Activated T-helper 1 cell treated with anti-CD3 and anti-CD28 coated beads, Interleukin-2, amount 50 U/mL, for 16 hours (primary cell): ENCODE measurements at regions not wholly inside any gene's neighbourhood (a gene's known extent, or its start where the extent isn't known, plus 50 kb on each side); places are given as distances from the start of the nearest gene placed in this dataset.

Source experiments
- DNase-seq, 2 donors: peaks; one replicate each; pipeline ENCODE4 v3.0.0-alpha.2; 2020; ENCODE audit warnings: low read depth in 1 of 2, low spot score in 1 of 2

DNA sequence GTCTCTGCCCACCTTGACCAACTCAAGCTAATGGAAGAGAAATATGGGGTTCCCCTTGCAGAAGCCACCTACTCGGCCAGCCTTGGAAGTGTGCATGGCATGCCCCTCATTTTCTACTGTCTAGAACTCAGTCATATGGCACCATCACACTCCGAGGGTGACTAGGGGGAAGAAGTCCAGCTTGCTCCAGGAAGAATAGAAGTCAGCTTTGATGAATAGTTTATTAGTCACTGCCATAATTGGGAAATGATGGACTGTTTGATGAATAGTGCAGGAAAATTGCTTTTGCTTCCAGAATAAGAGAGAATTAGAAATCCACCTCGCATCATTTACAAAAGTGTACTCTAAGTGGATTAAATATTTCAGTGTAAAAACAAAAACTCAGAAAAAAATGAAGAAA is 1030.6 kb downstream of the VRK1 start:
- DNase-seq, result no peak

DNA sequence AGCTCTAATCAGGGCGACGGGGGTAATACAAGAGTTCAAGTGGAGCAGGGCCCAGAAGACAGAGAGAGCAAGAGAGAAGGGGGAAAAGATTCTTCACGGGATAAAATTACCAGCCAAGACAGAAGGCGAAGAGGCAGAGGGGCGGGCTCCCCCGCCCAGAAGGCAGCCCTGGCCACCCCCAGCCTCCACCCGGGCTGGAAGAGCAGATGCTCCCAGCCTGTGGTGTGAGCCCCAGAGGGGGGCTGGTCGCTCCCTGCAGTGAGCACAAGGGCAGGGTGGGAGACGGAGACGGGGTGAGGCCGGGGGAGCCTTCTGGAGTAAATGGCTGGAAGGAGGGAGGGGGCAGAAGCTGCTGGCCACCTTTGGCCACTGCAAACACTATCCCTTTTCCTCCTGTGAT is 1035.6 kb downstream of the VRK1 start:
- no peak for DNase-seq

DNA sequence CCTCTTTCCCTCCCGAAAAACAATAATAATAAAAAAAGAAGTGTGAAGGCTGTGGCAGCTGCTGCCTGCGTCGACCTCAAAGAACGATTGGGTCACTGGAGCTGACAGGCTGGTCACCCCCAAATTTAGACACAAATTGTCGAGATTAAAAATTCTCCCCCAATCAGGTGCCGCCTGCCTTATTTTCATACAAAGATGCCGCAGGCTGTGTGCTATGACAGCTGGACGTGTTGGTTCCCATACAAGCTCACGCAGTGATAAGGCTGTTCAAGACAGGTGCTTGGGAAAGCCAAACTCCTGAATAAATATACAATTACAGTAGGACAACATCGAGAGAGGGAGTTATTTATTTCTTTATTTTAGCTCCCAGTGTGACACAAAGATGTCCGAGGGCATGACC is 1041.8 kb downstream of the VRK1 start:
- no peak for DNase-seq

DNA sequence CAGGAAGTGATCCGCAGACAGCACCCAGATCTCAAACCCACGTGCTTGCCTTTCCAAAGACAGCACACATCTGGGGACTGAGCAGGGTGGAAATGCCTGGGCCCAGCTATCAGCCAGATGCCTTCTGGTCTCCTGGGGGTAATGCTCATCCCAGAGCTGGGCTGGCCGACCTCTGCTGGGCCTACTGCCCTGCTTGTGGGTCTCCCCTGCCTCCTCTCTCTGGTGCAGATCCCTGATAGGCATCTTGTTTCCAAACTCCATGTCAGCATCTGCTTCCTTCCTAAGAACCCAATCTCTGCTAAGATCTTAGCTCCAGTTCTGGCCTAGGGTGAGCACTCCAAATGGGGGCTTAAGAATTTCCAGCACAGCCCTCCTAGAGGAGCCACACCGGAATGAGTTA is 1043.0 kb downstream of the VRK1 start:
- no peak for DNase-seq

DNA sequence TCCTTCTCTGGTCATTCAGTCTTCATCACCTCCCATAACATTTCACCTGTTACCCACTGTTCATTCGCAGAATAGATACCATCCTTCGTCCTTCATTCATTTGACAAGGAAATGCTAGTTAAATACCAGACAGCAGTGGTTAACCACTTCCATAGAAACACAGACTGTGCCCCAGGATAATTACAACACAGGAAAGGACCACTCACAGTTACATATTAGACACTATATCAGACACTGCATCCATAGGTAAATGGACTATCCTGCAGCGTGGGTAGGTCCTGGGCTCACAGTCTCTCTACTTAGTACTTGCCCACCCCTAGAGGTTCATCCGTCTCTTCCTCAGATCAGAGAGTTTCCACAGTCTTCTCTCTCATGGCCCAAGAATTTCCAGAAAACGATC is 1044.6 kb downstream of the VRK1 start:
- no peak for DNase-seq

DNA sequence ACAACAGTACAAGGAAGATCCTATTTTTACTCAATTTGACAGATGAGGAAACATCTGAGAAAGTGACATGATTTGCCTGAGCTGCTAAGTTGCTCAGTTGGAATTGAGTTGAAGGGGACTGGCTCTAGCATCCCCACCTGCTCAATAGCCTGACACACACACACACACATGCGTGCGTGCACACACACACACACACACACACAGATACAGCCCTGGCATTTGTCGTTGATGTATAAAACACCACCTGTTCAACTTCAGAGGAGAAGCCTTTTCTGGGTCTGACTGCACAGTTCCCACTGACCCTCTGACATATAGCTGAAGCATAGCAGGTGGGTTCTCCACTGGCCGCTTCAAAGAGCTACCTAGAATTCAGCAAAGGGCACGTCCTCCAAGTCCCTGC is 1045.9 kb downstream of the VRK1 start:
- DNase-seq, result no peak

DNA sequence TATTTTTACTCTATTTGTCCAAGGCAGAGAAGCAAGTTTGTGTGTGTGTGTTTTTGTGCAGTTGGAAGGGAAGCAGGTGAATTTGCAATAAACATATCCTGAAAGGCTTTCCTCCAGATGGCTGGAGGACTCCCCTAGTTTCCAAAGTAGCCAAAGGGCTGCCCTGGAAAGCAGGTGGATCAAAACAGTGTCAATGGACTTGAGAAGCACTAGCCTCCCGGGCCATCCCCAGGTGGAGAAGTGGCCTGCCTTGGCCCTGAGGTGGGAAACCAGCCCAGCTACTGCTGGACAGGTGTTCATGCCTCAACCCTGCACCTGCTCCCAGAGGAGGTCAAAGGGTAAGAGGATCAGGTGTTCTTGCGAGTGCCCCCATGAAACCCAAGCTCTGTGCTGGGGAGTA is 1046.9 kb downstream of the VRK1 start:
- no peak for DNase-seq

DNA sequence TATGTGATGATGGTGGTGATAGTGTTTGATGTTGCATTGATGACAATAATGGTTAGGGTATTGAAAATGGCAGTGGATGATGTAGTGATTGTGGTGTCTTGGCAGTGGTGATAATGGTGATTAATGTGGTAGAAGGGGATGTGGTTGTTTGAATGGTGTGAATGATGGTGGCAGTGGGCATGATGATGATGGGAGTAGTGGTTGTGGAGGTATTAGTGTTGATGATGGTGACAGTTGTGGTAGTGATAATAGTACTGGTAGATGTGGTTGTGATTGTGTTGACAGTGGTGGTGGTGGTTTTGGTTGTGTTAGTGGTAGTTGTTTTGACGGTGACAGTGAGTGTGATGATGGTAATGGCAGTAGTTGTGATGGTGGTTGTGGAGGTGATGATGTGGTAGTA is 1049.0 kb downstream of the VRK1 start:
- no peak for DNase-seq

DNA sequence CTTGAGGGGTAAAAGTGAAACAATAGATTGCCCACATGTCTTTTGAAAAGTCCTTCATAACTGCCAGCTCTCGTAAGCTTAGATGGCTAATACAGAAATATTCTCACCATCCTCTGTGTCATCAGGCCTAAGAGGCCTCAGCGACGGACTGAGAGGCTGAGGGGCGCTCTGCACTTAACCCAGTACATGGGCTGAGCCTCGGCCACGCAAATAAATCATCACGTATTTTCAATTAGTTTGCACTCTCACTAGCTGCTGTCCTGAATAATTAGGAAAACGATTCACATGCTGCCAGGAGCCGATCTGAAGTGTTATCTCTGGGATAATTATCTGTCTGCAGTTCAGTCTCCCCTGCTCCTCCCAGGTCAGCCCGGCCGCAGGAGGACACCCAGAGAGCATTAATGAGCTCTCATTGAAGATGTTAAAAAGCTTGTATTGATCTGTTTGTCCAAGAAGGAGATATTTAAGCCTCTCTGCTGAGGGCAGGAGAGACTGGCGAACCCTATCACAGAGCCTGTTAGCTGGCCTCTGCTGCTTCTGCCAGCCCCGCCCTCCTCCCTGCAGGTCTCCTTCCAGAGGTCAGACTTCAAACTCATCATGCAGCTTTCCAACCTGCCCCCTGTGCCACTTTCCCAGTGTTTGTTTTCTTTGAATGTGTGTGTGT is 1051.3 kb downstream of the VRK1 start:
- no peak for DNase-seq

DNA sequence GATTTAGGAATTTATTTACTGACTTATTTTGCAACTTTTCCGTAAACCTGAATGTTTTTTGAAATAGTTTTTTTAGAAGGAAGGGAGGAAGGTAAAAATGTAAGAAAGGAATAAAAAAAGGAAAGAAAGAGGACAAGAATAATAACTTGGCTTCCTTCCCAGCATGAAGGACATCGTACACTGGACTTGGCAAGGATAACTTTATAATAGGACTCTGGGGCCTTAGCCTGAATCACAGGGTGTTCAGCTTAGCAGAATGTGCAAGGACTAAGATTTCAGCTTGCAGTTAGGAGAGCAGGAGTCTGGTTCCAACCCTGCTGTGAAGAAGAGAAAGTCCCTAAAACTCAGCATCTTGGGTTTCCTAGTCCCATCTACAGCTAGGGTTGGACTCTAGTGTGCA is 1053.3 kb downstream of the VRK1 start:
- DNase-seq, result no peak

DNA sequence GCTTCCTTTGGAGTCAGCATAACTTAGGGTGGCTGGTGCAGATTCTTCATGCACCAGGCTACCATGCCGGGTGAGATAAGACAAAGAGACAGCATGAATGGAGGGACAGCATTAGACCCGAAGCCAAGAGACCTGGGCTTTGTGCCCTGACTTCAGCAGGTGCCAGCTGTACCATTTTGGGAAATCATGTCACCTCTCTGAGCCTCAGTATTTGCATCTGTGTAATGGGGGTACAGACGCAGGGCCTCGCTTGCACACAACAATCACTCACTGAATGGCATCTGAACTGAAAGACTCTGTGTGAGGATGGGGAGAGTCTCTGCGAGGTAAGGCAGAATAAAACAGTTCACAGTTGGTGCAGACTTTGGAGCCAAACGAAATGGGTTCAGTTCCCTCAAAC is 1053.7 kb downstream of the VRK1 start:
- no peak for DNase-seq

DNA sequence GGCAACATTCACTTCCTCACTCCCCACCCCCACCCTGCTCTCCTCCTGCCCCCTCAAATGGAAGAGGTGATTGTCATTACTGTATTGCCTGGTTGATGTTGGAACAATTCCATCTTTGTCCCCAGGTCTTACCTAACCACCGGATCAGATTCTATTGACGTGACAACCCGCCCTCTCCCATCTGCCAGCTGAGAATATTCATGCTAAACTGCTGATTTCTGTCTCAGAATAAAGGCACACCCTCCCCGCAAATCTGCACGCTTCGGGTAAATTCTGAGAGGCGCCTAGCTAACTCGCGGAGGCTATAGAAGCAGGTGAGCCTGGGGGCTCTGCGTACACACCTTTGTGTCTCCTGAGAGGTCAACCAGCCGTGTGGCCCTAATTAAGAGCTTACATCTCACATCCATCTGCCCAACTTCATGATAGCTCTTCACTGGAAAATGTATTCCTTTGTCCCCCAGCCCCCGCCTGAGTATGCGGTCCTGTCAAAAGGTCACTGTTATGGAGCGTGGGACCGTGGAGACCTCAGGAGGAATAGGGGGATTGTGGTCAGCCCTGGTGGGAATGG is 1054.3 kb downstream of the VRK1 start:
- DNase-seq, result no peak

DNA sequence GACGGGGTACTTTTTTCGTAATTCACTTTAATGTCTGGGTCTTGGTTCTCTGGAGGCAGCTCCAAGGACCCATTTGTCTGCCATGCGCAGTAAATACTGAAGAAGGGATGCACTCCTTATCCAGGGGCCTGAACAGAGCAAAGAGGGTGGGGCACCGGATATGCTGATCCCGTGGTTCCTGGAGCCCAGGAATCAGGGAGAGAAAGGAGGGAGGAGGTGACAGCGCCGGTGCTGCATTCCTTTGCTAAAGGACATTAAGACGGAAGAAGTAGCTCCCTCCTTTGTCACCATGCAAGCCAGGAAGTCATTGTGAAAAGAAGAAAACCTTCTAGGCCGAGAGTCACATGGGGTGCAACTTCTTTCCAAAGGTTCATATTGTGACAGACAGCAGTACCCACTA is 1057.7 kb downstream of the VRK1 start:
- DNase-seq, result no peak

DNA sequence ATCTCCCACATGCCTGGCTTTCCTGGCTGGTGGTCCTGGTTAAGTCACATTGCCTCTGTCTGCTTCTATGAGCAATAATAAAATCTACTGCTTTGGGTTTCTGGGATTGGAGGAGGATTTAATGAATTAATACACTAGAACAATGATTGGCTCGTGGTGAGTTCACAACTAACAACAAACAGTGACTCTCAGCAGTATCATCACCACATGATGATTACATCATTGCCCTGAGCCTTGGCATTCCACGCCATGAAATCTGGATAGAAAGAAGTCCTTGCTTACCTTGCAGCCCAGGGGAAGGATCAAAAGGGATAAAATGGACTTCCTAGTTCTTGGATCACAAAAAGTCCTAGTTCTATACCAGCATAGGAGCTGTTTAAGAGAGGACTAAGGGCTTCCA is 1069.0 kb downstream of the VRK1 start:
- no peak for DNase-seq

DNA sequence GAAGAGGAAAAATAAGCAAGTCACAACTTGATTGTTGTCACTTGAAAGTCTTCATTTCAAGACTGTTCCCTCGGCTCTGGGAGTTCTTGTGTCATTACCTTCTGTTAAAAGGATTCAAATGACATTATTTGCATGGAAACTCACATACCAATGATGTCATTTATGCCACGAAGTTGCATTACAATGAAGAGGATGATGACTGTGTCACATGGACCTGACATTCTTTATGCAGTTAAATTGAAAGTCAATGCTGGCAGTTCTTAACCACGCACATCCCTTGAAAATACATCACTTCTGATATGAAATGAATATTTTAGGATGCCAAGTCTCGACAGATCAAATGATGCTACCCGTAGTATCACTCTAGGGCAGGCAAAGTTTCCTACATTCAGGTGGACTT is 1069.5 kb downstream of the VRK1 start:
- DNase-seq, result no peak

DNA sequence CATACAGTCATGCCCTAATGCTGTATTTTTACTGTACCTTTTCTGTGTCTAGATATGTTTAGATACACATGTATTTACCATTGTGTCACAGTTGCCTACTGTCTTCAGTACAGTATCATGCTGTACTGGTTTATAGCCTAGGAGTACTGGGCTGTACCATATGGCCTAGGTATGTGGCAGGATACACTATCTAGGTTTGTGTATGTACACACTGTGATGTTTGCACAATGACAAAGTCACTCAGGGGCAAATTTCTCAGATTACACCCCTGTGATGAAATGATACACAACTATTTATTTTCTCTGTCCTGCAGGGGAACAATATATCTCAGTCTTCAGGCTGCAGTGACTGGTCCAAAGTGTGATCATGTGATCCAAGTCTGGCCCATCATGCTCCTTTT is 1076.1 kb downstream of the VRK1 start:
- DNase-seq, result no peak

DNA sequence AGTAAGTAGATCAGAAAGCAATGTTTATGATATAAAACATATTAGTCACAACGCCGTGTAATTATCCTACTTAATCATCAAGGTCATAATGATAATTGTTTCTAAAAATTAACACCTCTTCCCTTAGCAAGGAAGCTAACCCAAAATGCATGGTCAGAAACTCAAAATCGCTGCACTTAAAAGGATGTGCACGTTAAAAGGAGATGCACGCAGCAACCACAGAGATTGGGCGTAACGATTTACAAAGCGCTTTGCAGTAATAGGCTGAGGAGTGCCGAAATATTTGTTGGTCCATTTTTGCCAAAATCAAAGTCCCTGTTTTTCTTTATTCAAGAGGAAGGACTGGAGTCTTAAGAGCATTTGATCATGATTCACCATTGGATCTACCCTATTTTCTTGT is 1077.2 kb downstream of the VRK1 start:
- DNase-seq, result no peak

DNA sequence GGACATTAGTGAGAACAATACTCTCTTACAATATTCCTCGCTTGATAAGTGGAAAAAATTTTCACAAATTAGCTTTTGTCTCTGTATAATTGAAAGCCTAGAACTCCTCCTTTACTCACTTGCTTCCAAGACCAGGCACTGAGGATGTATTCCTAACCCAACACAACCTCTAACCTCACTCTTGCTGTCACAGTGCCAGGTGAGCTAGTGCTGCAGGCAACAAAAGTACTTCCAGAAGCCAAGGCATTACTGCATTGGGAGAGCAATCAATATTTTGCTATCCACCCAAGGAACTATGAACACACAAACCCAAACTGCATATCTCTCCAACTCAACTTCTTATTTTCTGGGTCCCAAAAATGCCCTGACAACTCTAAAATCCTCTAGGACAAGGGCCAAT is 1081.0 kb downstream of the VRK1 start:
- no peak for DNase-seq

DNA sequence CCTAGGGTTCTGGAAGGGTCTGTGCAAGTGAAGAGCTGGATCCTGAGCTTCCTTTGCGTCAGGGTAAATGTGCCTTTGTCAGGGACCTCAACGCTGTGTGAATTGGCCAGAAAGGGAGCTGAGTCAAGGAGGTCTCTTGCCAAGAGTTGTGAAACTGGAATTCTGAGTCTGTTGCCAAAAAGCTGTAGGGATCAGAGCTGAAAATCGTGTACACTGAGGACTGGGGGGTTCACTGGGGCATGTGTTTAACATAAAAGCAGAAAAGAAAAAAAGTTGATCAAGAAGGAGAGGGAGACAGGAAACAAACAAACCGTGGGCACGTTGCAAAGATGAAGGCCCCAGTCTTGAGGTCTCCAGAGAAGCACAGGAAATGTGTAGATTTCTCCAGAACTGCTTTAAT is 1081.5 kb downstream of the VRK1 start:
- no peak for DNase-seq

DNA sequence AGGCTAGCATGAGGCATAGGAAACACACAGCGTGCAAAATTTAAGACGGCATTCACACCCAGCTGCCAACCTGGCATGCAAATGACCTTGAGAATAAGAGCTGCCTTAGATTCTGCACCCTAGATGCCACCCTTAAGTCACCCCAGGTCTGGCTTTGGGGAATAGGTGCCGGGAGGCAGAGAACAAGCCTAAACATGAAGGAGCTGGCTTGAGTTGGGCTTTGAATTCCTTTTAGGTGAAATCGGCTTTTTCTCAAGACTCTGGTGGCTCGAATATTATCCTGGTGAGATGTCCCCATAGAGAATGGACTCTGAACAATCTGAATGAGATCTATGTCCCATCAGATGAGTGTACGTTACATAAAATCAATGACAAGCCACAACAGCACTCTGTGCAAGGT is 1090.5 kb downstream of the VRK1 start:
- DNase-seq, result no peak

DNA sequence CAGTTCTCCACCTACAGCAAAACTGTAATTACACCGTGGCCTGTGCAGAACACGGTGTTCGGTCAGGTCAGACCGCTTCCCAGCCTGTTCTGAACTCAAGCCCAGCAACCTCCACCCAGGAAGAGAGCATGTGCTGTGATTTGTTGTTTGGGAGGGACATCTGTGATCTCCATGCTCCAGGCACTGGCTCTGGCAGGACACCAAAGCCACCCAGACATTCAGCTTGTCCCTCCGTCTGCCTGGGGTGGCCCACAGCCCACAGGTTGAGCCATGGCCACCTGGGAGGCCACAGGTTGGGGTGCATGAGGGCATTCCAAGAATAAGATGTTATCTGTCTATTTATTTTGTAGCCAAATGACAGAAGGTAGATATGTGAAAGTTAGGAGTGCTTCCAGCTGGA is 1091.1 kb downstream of the VRK1 start:
- DNase-seq, result no peak

DNA sequence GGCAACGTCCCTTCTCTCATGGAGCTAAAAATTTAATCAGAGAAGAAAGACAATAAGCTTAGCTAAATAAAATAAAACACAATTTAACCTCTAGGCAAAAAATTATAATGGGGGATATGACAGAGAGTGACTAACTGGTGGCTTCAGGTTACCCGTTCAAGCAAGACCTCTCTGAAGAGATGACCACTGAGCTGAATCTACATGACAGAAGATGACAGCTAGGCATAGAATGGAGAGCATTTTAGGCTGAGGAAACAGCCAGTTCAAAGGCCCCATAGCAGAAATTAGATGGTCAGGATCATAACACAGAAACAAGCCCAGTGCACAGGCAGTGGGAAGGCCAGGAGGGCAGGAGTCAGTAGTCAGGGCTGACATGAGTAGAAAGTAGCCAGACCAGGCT is 1094.3 kb downstream of the VRK1 start:
- DNase-seq, result no peak

DNA sequence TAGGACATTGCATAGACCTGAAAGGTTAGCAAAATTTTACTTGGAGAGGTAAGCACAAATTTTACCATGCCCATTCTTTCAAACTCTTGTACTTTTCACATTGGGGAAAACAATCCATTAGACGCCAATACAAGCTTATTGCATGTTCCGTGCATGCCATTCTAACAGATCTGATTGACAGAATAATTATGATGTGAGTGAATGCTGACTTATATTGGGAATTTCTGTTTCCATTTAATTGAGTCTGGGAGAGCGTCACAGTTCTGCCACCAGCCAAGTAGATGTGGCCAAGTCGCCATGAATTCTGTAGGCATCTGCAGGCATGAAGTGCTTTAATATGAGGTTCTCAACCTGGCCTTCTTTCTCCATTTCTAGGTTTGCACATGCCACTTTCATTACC is 1097.4 kb downstream of the VRK1 start:
- no peak for DNase-seq
